ENCODE measurements at regions not wholly inside any gene's neighbourhood (a gene's known extent, or its start where the extent isn't known, plus 50 kb on each side); places are given as distances from the start of the nearest gene placed in this dataset.

GRCh38 chr14:71616013-71616412, 316.2 kb upstream of the RGS6 start:
- DNase-seq (ENCODE audit: low read depth): no peak
- H3K4me3 ChIP-seq (ENCODE audit: low read length): no peak overlapping the region
- TF ChIP-seq CTCF (conservative IDR thresholded peaks at IDR 0.05; ENCODE audit: low read length): no peak

GRCh38 chr14:71618047-71618446, 314.2 kb upstream of the RGS6 start:
- H3K4me3 ChIP-seq (ENCODE audit: low read length): no peak overlapping the region
- TF ChIP-seq CTCF (conservative IDR thresholded peaks at IDR 0.05; ENCODE audit: low read length): no peak
- DNase-seq (ENCODE audit: low read depth): no peak

DNA sequence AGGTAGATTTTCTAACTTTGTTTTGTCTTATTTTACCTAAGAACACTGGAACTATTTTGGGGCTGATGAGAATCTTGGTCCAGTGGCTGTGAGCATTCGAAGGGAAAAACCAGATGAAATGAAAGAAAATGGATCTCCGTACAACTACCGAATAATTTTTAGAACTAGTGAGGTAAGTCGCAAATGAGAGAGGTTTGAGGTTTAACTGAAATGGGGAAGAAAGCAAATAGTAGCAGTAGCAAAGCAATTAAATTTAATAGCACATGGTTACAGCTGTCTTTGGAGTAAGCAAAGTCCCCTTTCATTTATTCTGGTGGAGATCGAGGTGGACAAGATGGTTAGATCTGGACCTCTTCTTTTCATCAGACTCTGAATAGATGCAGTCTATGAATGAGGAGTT, 313.5 kb upstream of the RGS6 start:
- H3K4me3 ChIP-seq (ENCODE audit: low read length): no peak overlapping the region
- no peak for DNase-seq (ENCODE audit: low read depth)
- TF ChIP-seq CTCF (conservative IDR thresholded peaks at IDR 0.05; ENCODE audit: low read length): no peak

GRCh38 chr14:71619472-71619871, 312.8 kb upstream of the RGS6 start:
- no peak for TF ChIP-seq CTCF (conservative IDR thresholded peaks at IDR 0.05; ENCODE audit: low read length)
- no peak for DNase-seq (ENCODE audit: low read depth)
- no peak overlapping the region for H3K4me3 ChIP-seq (ENCODE audit: low read length)

GRCh38 chr14:71620401-71620800, 311.8 kb upstream of the RGS6 start:
- DNase-seq (ENCODE audit: low read depth): peak; percentile 14
- TF ChIP-seq CTCF (conservative IDR thresholded peaks at IDR 0.05; ENCODE audit: low read length): no peak
- H3K4me3 ChIP-seq (ENCODE audit: low read length): no peak overlapping the region

GRCh38 chr14:71621276-71621675, 311.0 kb upstream of the RGS6 start:
- no peak for DNase-seq (ENCODE audit: low read depth)
- TF ChIP-seq CTCF (conservative IDR thresholded peaks at IDR 0.05; ENCODE audit: low read length): no peak
- no peak overlapping the region for H3K4me3 ChIP-seq (ENCODE audit: low read length)

- DNase-seq (ENCODE audit: low read depth): peak; percentile 28
These were observed 310.1 kb upstream of the RGS6 start for GRCh38 chr14:71621980-71622605.

More at GRCh38 chr14:71621980-71622605, 310.1 kb upstream of the RGS6 start:
- no peak overlapping the region for H3K4me3 ChIP-seq (ENCODE audit: low read length)
- no peak for TF ChIP-seq CTCF (conservative IDR thresholded peaks at IDR 0.05; ENCODE audit: low read length)
